ENCODE measurements at regions not wholly inside any gene's neighbourhood (a gene's known extent, or its start where the extent isn't known, plus 50 kb on each side); places are given as distances from the start of the nearest gene placed in this dataset.

DNA sequence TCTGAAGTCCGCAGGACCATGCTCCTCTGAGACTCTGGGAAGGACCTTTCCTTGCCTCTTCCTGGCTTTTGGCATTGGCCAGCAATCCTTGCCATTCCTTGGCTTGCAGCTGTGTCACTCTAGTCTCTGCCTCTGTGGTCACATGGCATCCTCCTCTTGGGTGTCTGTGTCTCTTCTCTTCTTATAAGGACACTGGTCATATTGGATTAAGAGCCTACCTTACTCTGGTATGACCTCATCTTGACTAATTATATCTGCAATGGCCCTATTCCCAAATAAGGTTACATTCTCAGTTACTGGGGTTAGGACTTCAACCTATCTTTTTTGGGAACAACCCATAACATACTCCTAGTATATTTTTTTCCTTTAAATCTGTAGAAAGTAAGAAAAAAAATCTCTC is 49.9 kb upstream of the GTSF1L start:
- Histone ChIP-seq H3K27me3 (ENCODE audit: insufficient read depth, low read length) (no peaks in the 10 kb centered on the region), H3K79me1 (ENCODE audit: insufficient read depth, low read depth, low read length, poor library complexity, severe bottlenecking) (no peaks in the 10 kb centered on the region), H3K79me2 (ENCODE audit: insufficient read depth, low read length) (no peaks in the 10 kb centered on the region), H3K9ac (ENCODE audit: extremely low read depth, insufficient read length, low read length) (no peak overlapping the region), H3K23me2 (ENCODE audit: insufficient read length, low read depth, low read length, poor library complexity, severe bottlenecking) (no peaks in the 10 kb centered on the region), H2BK20ac (ENCODE audit: low read depth, low read length, poor library complexity, severe bottlenecking) (no peak overlapping the region), H3K9me3 (ENCODE audit: control insufficient read depth, low read depth, low read length) (peaks cover 7% of the 10 kb centered on the region), H2AK5ac (ENCODE audit: insufficient read length, low read length) (no peak overlapping the region), H3T11ph (ENCODE audit: low read length) (no peak overlapping the region), H4K8ac (replicated peaks; ENCODE audit: insufficient read length, low read depth, low read length) (no peak overlapping the region), H3K4me2 (ENCODE audit: insufficient read depth, insufficient read length, low read length) (no peak overlapping the region), H3K23ac (ENCODE audit: insufficient read length, low read depth, low read length) (no peak overlapping the region), H2AFZ (ENCODE audit: low read length) (no peak overlapping the region), H3K18ac (ENCODE audit: insufficient read length, low read depth, low read length) (no peak overlapping the region), H3K4ac (ENCODE audit: low read depth, low read length) (no peak overlapping the region), H2BK120ac (ENCODE audit: low read depth, low read length, poor library complexity, severe bottlenecking) (no peak overlapping the region), H2BK12ac (ENCODE audit: insufficient read length, low read depth, low read length) (no peak overlapping the region), H2BK5ac (ENCODE audit: insufficient read length, low read length) (no peak overlapping the region), H4K91ac (ENCODE audit: insufficient read length, low read depth, low read length) (no peak overlapping the region), H3K27ac (ENCODE audit: insufficient read length, low read depth, low read length) (no peak overlapping the region), H3K56ac (ENCODE audit: insufficient read length, low read depth, low read length) (no peak overlapping the region), H4K20me1 (ENCODE audit: control insufficient read depth, insufficient read depth, insufficient read length) (no peaks in the 10 kb centered on the region), H3K4me1 (ENCODE audit: insufficient read depth, low read length) (no peaks in the 10 kb centered on the region), H3K14ac (ENCODE audit: insufficient read depth, low read length) (no peak overlapping the region), H2BK15ac (ENCODE audit: low read depth, low read length) (no peak overlapping the region), H4K5ac (ENCODE audit: insufficient read length, low read depth, low read length) (no peak overlapping the region)
- DNase-seq, result no peak
- Mint-ChIP-seq H3K4me3 (no peak overlapping the region), H3K27ac (no peak overlapping the region), H3K36me3 (ENCODE audit: insufficient read depth in 1 of 3, low read depth in 3 of 3) (peaks cover 0 to 2% (median 0%) of the 10 kb centered on the region in 3 experiments; a peak in 3 of 7 replicates), H3K27me3 (ENCODE audit: low read depth) (peaks cover 7% of the 10 kb centered on the region), H3K9me3 (peaks cover 11 to 12% of the 10 kb centered on the region in 2 experiments; a peak in 4 of 5 replicates), H3K4me1 (no peaks in the 10 kb centered on the region)
- TF ChIP-seq, protein P1, sequence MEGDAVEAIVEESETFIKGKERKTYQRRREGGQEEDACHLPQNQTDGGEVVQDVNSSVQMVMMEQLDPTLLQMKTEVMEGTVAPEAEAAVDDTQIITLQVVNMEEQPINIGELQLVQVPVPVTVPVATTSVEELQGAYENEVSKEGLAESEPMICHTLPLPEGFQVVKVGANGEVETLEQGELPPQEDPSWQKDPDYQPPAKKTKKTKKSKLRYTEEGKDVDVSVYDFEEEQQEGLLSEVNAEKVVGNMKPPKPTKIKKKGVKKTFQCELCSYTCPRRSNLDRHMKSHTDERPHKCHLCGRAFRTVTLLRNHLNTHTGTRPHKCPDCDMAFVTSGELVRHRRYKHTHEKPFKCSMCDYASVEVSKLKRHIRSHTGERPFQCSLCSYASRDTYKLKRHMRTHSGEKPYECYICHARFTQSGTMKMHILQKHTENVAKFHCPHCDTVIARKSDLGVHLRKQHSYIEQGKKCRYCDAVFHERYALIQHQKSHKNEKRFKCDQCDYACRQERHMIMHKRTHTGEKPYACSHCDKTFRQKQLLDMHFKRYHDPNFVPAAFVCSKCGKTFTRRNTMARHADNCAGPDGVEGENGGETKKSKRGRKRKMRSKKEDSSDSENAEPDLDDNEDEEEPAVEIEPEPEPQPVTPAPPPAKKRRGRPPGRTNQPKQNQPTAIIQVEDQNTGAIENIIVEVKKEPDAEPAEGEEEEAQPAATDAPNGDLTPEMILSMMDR (conservative IDR thresholded peaks at IDR 0.05), result no peak
- WGBS (ENCODE audit: extremely low coverage, insufficient read length, low lambda C conversion rate), result no CpG with 5 or more reads among the region's 1 CpG
